Uterus (tissue), 3 donors: ENCODE measurements at regions not wholly inside any gene's neighbourhood (a gene's known extent, or its start where the extent isn't known, plus 50 kb on each side); places are given as distances from the start of the nearest gene placed in this dataset.

Experiments used
- DNase-seq, 2 donors: peaks; one replicate each; pipeline ENCODE4 v3.0.0-alpha.2; 2019 to 2020
- H3K27ac ChIP-seq, 2 donors: fragments of 200-600 bp; sonication (generic); 1 replicate in 1 of 2; 2 replicates in 1 of 2; pipeline ENCODE4 v1.5.1; 2016 to 2018
- H3K27me3 ChIP-seq, 2 donors: fragments of 200-600 bp; sonication (generic); one replicate each; pipeline ENCODE4 v1.5.1; 2018 to 2019; ENCODE audit warnings: control low read depth in 1 of 2
- H3K36me3 ChIP-seq, 2 donors: fragments of 200-600 bp; sonication (generic); one replicate each; pipeline ENCODE4 v1.5.1; 2019; ENCODE audit warnings: control low read depth in 1 of 2
- H3K4me1 ChIP-seq, 2 donors: fragments of 200-600 bp; sonication (generic); one replicate each; pipeline ENCODE4 v1.5.1; 2018 to 2019; ENCODE audit warnings: control low read depth in 1 of 2
- H3K4me3 ChIP-seq, 2 donors: fragments of 200-600 bp; sonication (generic); 1 replicate in 1 of 2; 2 replicates in 1 of 2; pipeline ENCODE4 v1.5.1; 2018 to 2019; ENCODE audit warnings: mild to moderate bottlenecking in 1 of 2
- H3K9me3 ChIP-seq, 2 donors: fragments of 200-600 bp; sonication (generic); one replicate each; pipeline ENCODE4 v1.5.1; 2019; ENCODE audit warnings: control low read depth in 1 of 2
- POLR2A ChIP-seq, 2 donors: fragments of 450-650 bp; IDR thresholded peaks; one replicate each; pipeline ENCODE4 v1.6.1; 2016; ENCODE audit warnings: antibody characterized with exemption in 2 of 2, mild to moderate bottlenecking in 1 of 2, moderate library complexity in 1 of 2
- intact Hi-C: fragments of 100-400 bp; cut with DNase I; formaldehyde crosslinking; loops from one replicate; pipeline ENCODE4 v1.15.1; 2023; ENCODE audit warnings: low total_unique reads
- TF ChIP-seq, protein P1 (sequence below), 4 experiments: fragments of 200-600 bp in 2 of 4; fragments of 450-650 bp in 2 of 4; sonication (generic) in 2 of 4; IDR thresholded peaks; one replicate each; pipeline ENCODE4 v1.5.1; 2016 to 2019; ENCODE audit warnings: antibody characterized with exemption in 4 of 4, mild to moderate bottlenecking in 2 of 4, moderate library complexity in 1 of 4
- donor health status: DM: yes; HTN: yes; CAD: no.

DNA sequence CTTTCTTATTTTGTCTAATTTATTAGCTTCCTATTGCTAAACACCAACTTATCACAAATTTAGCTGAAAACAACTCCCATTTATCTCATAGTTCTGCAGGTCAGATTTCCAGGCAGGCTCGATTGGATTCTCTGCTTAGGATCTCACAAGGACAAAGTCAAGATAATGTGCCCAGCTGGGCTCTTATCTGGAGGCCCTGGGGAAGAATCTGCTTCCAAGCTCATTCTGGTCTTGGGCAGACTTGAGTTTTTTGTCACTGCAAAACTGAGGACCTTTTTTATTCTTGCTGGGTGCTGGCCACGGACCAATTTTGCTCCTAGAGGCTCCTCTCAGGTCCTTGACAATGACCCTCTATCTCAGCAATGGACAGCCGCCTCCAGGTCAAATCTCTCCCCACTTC, 215.5 kb downstream of the TRIB2 start:
- Histone ChIP-seq H3K27me3 (no peaks in the 10 kb centered on the region), H3K9me3 (no peaks in the 10 kb centered on the region), H3K4me3 (no peak overlapping the region), H3K27ac (no peak overlapping the region), H3K4me1 (no peaks in the 10 kb centered on the region), H3K36me3 (no peaks in the 10 kb centered on the region)
- DNase-seq = no peak
- intact Hi-C loops = no loop called here
- TF ChIP-seq POLR2A (IDR thresholded peaks at IDR 0.05) = no peak
- TF ChIP-seq, protein P1, sequence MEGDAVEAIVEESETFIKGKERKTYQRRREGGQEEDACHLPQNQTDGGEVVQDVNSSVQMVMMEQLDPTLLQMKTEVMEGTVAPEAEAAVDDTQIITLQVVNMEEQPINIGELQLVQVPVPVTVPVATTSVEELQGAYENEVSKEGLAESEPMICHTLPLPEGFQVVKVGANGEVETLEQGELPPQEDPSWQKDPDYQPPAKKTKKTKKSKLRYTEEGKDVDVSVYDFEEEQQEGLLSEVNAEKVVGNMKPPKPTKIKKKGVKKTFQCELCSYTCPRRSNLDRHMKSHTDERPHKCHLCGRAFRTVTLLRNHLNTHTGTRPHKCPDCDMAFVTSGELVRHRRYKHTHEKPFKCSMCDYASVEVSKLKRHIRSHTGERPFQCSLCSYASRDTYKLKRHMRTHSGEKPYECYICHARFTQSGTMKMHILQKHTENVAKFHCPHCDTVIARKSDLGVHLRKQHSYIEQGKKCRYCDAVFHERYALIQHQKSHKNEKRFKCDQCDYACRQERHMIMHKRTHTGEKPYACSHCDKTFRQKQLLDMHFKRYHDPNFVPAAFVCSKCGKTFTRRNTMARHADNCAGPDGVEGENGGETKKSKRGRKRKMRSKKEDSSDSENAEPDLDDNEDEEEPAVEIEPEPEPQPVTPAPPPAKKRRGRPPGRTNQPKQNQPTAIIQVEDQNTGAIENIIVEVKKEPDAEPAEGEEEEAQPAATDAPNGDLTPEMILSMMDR (IDR thresholded peaks at IDR 0.05) = no peak

DNA sequence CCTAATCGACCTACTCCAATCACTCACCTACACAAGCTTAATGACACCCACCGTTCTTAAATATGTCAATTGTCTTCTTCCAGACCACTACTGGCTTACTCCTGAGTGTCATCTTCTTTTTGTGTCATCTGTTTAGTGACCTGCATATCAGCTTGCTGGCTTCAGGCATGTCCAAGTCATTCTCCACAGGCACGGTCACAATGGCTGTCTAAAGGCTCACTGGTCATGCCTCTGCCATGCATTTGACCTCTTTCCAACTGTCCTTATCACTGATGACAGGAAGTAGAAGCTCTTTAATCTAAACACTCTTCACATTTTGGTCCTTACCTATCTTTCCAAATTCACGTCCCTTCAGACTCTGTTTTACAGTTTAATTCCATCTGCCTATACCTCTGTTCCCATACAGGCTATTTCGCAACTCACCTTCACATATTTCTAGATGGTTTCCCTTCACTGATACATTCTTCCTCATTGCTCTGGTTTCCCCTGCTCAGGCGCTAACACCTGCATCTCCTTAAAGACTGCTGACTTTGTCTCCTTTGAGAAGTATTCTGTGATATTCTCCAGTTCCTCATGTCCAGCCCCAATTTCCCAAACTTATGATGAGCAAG, 217.5 kb downstream of the TRIB2 start:
- no peak overlapping the region for H3K4me3 ChIP-seq
- intact Hi-C loops = no loop called here
- TF ChIP-seq, protein P1 (IDR thresholded peaks at IDR 0.05) = no peak
- no peak for TF ChIP-seq POLR2A (IDR thresholded peaks at IDR 0.05)

DNA sequence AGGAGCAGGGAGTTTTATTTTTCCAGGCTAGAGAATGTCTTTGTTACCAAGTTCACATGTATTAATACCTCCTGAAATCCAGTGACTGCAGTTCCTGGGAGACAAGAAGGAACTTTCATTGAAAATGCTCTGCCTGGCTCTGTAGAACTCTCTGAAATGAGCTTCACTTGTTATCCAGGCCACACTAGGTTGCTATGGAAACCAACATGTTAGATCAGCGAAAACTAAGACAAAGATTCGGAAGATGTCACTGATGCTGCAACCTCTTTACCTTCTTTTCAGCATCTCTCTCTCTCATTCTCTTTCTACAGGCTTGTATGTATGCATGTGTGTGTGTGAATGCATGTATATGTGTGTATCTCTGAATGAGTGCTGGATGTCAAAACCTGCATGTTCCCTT, 218.5 kb downstream of the TRIB2 start:
- H3K4me3 ChIP-seq = no peak overlapping the region
- no peaks in the 10 kb centered on the region for H3K27me3 ChIP-seq
- no peaks in the 10 kb centered on the region for H3K9me3 ChIP-seq
- no peak for TF ChIP-seq POLR2A (IDR thresholded peaks at IDR 0.05)
- TF ChIP-seq, protein P1 (IDR thresholded peaks at IDR 0.05) = no peak
- intact Hi-C loops = no loop called here
- no peak overlapping the region for H3K27ac ChIP-seq
- no peak for DNase-seq
- no peaks in the 10 kb centered on the region for H3K36me3 ChIP-seq
- no peaks in the 10 kb centered on the region for H3K4me1 ChIP-seq

More for the DNA sequence above, 217.5 kb downstream of the TRIB2 start:
- H3K9me3 ChIP-seq = no peaks in the 10 kb centered on the region
- no peaks in the 10 kb centered on the region for H3K36me3 ChIP-seq
- no peaks in the 10 kb centered on the region for H3K27me3 ChIP-seq
- H3K27ac ChIP-seq = no peak overlapping the region
- no peaks in the 10 kb centered on the region for H3K4me1 ChIP-seq
- no peak for DNase-seq

DNA sequence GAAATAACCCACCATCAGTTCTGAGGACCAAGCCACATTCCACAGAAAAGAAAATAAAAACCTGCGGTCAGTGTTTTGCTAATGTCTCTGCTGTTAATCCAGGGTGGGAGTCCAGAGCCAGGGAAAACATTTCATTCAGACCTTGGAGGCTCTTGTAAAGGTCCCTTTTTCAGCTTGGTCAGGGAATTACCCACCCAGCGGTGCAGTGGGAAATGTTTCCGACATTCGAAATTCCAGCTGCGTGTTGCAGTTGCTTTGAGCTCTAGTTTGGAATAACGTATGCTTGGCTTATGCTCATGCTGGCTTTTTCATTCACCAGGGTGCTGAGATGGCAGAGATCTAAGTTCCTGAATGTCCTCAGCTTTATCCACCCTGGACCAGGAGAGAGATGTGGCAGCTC, 219.1 kb downstream of the TRIB2 start:
- Histone ChIP-seq H3K27me3 (no peaks in the 10 kb centered on the region), H3K9me3 (no peaks in the 10 kb centered on the region), H3K4me1 (no peaks in the 10 kb centered on the region), H3K36me3 (no peaks in the 10 kb centered on the region), H3K4me3 (no peak overlapping the region), H3K27ac (no peak overlapping the region)
- no peak for DNase-seq
- intact Hi-C loops = no loop called here
- TF ChIP-seq POLR2A (IDR thresholded peaks at IDR 0.05) = no peak
- TF ChIP-seq, protein P1 (IDR thresholded peaks at IDR 0.05) = no peak

DNA sequence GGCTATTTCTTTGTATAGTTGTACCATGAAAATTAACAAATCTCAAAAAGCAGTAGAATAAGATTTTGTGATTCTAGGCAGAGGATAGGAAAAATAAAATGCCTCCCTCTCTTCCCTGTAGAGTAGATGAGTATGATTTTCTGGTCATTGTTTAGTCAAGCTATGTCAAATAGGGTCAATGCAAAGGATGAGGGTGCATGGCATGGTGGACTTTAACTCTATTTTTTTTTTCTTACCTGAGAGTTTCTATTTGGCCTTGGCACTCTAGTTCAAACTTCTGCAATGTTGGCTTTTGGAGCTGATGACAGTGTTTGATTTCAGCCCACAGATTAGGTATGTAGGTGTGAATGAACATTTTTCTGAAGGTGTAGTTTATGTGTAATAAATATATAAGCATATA, 224.5 kb downstream of the TRIB2 start:
- no peaks in the 10 kb centered on the region for H3K4me1 ChIP-seq
- no peak for TF ChIP-seq POLR2A (IDR thresholded peaks at IDR 0.05)
- TF ChIP-seq, protein P1 (IDR thresholded peaks at IDR 0.05) = no peak
- intact Hi-C loops = no loop called here
- no peaks in the 10 kb centered on the region for H3K27me3 ChIP-seq
- DNase-seq = no peak
- no peaks in the 10 kb centered on the region for H3K9me3 ChIP-seq
- no peak overlapping the region for H3K4me3 ChIP-seq
- no peaks in the 10 kb centered on the region for H3K36me3 ChIP-seq
- H3K27ac ChIP-seq = no peak overlapping the region
